GM19328 (cell line): ENCODE measurements at regions not wholly inside any gene's neighbourhood (a gene's known extent, or its start where the extent isn't known, plus 50 kb on each side); places are given as distances from the start of the nearest gene placed in this dataset.
"Not testable (repeated sequence)": the region's sequence is repeated elsewhere in the genome, so short reads cannot be mapped to it uniquely, and the experiment has no call there.

ENCODE experiments used
- ATAC-seq: cut with Tn5 transposase; IDR thresholded peaks from one replicate; pipeline ENCODE4 v1.9.1; 2021; ENCODE audit warnings: mild to moderate bottlenecking, moderate library complexity; ENCODE audit not compliant: unreplicated experiment

DNA sequence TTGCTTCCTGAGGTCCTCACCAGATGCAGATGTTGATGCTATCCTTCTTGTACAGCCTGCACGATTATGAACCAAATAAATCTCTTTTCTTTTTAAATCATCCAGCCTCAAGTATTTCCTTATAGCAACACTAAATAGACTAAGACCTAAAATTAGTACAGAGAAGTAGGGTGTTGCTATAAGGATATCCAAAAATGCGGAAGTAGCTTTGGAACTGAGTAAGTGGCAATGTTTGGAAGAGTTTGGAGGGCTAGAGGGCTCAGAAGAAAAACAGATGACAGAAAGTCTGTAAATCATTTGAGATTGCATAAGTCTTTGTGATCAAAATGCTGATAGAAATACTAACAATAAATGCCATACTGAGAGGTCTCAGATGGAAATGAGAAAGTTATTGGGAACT lies 894.9 kb downstream of the DIPK2A start:
- ATAC-seq = no peak

DNA sequence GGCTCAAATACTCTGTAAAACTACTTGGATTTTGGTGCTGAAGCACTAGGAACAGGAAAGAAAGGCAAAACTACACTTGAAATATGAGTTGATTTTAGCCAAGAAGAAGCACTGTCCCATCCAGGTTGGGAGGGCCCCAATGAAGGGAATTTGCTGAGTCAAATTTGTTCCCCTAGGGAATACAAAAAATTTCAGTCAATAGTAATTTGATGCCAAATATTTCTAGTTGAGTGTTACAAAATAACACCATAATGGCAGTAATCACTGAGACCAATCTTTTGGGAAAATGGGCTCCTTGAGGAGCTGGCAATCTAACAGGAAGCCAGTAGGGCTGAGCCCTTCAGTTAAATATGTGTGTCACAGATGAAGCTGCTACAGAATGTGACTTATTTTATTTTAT lies 896.9 kb downstream of the DIPK2A start:
- ATAC-seq = no peak

DNA sequence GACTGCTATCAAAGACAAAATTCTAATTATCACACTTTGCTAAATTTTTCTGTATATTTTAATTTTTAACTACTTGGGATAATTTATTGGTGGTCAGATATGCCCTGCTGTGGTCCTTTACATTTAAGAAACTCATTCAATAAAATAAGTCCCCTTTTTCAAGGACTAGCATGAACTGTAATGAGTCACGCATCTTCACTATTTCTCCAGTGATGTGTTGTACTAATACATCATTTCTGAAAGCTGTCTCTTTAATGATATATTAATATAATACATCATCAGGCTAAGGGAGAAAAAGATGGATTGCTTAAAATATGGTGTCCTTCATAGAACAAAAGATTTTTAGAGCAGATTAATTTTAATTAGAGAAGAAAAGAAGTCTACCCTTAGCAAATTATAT lies 901.4 kb downstream of the DIPK2A start:
- ATAC-seq = no peak

DNA sequence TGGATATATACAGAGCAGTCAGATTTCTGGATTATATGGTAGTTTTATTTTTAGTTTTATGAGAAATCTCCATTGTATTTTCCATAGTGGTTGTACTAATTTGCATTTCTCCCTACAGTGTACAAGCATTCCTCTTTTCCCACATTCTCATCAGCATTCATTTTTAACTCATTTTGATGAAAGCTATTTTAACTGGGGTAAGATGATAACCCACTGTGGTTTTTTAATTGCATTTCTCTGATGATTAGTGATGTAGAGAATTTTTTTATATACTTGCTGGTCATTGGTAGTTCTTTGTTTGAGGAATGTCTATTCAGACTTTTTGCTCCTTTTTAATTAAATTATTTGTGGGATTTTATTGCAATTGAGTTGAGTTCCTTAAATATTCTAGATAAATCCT lies 903.6 kb downstream of the DIPK2A start:
- no peak for ATAC-seq

DNA sequence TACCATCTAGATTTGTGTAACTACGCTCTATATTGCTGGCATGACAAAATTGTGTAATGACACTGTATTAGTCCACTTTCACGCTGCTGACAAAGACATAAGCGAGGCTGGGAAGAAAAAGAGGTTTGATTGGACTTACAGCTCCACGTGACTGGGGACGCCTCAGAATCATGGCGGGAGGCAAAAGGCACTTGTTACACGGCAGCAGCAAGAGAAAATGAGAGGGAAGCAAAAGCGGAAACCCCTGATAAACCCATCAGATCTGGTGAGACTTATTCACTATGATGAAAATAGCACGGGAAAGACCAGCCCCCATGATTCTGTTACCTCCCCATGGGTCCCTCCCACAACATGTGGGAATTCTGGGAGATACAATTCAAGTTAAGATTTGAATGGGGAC lies 905.7 kb downstream of the DIPK2A start:
- no peak for ATAC-seq

DNA sequence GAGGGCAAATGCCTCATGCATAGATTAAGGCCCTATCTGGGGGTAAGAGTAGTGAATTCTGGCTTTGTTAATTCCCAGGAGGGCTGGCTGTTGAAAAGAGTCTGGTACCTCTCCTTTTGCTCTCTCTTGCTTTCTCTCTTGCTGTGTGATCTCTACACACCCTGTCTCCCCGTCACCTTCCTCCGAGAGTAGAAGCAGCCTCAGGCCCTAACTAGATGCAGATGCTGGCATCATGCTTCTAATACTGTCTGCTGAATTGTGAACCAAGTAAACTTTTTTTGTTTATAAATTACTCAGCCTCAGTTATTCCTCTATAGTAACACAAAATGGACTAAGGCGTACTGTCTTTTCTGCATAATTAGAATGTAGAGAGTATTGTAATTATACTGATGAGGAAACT lies 908.1 kb downstream of the DIPK2A start:
- ATAC-seq = no peak

DNA sequence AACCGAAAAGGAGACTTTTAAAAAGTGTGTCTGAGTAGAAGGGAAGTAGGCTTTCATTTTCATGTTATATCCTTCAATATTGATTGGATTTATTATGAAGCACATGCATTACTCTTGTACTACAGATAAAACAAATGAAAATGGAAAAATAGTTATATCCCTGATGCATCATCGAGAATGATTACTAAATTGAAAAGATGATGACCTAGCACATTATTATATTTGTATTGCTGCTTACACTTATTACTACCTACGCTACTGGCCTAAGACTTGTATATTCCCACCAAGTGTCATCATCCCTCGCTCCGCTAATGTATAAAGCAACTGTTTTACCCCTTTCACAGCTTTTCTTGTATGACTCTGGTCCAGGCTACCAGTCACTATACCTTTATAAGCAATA lies 922.4 kb downstream of the DIPK2A start:
- ATAC-seq = no peak

DNA sequence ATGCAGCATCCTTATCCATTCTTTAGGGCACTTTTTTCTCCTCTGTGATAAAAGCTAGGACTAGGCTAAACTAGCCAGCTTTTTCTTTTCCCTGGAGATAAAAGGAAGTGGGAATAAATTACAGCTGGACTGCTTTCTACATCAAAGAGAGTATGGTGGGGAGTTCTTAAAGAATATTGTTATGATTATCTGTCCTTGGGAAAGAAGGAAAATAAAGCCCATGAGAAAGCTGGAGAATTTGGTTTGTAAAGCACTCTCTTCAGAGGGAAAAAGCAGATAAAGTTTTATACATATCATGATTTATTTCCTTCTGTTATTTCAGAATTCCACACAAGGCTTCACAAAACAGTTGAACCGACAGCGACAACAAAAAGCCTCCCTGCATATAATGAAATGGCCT lies 923.0 kb downstream of the DIPK2A start:
- ATAC-seq = no peak

DNA sequence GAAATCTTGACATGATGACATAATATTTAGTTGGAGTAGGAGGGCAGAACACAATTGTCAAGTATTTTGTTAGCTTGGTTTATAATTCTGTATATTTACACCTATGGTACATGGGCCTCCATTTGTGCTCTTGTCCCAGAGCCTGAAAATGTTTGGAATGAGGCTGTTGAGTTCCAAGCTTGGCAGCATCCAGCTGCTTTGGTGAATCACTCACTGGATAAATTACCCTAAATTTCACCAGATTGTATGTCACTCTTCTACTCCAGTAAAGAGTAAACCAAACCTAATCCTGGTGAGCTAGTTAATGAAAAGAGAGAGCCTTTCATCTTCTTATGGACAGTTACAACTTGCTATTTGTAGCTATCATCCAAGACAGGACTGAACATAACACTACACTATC lies 928.7 kb downstream of the DIPK2A start:
- no peak for ATAC-seq

DNA sequence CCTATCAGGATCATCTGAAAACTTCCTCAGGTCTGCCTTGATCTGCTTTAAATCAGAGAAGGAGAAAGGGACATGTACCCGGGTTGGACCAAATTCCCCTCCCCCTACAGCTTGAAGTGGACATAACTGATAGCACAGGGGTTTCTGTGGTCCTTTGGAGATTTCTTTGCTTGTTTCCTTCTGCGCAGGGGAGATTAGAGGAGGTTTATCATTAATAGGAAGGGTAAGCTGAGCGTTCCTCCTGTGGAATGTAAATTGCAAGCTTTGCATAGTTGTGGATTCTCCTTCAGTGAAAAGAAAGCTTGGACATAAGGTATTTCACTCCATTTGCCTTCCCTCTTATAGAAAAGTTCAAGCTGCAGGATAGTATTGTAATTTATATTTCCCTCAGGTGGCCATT lies 936.0 kb downstream of the DIPK2A start:
- ATAC-seq = not testable (repeated sequence)

DNA sequence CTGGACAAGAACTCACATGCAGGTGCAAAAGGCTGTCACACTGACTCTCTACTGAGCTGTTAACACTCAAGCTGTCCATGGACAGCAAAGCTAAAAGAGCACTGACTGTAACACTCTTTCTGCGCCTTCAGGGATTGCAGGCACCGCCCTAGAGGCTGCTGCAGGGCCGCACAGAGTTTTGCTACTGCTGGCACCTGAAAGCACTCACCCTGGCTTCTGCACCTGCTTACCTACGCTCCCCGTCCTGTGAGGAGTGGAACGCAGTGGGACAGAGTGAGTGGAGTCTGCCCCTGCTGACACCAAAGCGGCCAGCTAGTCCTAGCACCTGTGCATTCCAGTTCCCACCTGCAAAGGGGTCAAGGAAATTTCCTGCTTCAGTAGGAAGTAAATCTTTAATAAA lies 941.3 kb downstream of the DIPK2A start:
- ATAC-seq = no peak

DNA sequence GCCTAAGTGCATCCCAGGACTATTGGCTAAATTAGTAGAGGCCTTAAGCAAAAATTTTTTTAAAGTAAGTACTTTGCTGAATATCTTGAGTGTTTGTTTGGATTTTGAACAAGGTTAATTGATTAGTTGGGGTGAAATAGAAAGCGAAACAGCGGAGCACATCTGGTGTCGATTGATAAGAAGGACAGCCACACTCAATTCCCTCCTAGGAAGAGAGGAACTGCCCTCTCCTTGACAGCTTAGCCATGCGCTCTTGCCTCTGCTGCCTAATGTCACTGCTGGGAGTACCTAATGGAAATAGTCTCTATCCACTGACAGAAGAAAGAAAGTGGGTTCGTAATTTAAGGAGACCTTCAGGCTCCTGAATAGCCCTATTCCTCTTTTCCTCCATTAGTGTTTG lies 943.6 kb downstream of the DIPK2A start:
- no peak for ATAC-seq

DNA sequence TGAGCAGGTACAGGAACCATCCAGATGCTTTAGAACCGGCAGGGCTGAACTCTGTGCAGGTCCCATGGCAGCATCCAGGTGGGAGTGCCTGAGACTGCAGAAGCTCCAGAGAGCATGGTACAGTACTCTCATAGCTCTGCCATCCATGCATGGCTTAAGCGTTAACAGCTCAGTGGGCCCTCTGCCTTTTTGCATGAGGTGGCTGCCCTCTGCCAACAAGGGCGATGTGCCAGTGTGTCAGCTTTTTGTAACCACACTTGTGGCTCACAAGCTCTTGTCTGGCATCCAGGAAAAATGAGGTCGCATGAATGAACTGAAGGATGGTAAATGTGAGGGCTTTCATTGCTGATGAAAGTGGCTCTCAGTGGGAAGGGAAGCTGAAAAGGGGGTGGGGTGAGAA lies 950.1 kb downstream of the DIPK2A start:
- ATAC-seq = no peak

DNA sequence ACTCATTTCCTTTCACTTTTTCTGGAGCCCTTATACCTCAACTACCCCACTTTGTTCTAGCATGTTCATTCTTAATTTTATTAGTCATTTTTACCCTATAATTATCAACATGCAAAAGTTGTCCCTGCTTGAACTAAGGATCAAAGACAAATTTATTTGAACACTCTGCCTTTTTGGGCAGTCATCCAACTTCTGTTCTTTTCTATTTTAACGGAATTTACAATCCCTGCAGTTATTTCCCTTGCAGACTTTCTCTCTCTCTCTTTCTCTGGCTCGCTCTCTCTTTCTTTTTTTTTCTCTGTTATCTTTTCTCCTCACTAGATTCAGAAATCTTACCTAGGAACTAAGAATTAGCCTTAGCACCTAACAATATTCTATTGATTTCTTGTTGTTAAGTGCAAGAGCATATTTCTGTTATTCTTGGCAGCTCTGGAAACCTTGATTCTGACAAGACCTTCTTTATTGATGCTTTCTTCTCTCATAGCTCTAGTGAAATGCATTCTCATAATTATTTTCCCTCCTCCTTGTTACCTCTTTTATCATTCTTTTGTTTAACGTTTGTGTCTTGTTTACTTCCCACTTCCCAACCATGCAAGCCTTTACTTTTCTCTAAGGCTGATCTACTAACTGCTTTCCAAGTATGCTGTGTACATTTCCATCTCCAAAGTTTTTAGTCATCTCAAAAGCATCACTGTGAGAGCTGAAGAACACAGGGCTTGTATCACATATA lies 951.6 kb downstream of the DIPK2A start:
- ATAC-seq = no peak

DNA sequence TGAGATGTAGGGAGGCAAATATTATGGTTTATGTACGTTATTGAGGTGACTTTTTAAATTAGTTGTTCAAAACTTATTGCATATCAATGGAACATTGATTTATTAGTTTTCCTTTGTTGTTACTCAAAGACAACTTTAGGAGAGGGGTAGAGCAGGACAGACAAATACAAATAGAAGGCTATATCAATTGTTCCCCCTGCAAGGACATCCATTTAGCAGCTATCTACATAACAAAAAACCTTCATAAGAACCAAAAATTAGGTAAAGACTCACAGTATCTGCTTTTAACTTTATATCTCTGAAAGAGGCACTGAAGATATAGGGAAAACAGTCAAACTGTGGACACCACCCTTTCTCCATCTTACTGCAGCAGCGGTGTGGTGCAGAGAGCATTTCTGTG lies 958.8 kb downstream of the DIPK2A start:
- ATAC-seq = no peak

DNA sequence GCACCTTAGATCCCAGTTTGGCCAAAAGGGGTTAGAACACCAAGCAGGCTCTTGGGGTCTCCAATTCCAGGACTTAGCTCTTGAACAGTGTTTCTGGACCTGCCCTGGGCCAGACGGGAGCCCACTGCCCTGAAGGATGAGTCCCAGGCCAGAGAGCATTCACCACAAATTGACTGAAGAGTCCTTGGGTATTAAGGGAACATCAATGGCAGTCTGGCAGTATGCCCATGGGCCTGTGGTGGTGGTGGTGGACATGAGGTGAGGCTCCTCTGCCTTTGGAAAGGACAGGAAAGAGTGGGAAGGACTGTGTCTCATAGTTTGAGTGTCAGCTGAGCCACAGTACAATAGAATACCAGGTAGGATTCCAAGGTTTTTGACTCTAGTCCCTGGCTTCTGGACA lies 960.0 kb downstream of the DIPK2A start:
- no peak for ATAC-seq

DNA sequence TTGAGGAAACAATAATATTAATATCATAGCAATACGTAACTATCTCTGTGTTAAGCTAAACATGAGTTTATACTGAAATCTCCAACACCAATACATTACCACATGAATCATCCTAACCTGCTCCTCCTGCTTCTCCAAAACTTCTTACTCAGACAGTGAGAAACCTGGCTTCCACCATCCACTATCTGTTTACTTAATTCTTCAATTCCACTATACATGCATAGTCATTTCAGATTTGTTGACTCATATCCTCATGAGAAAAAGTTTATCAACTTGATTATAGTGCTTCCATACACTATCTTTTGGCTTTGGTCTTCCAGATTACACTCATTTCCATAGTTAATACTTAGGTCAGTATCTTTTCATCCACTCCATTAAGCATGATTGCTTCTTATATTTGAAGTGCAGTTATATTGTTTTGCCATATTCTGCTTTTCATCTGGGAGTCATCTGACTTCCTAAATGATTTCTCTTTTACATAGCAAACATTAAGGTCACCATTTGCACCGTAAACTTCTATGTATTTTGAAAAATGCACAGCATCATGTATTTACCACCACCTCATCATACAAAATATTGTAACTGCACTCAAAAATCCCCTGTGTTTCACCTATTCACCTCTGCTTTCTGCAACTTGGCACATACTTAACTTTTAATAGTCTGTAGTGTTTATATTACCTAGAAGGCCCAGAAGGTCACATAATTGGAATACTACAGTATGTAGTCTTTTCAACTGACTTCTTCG lies 970.6 kb downstream of the DIPK2A start:
- no peak for ATAC-seq

DNA sequence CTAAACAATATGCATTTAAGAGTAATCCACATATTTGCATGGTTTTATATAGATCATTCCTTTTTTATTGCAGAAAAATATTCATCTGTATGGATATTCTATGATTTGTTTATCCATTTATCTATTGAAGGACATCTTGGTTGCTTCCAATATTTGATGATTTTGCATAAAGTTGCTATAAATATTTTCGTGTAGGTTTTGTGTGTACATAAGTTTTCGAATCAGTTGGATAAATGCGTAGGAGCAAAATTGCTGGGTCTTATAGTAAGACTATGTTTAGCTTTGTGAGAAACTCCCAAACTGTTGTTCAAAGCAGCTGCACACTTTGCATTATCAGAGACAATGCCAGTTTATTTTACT lies 971.2 kb downstream of the DIPK2A start:
- no peak for ATAC-seq

DNA sequence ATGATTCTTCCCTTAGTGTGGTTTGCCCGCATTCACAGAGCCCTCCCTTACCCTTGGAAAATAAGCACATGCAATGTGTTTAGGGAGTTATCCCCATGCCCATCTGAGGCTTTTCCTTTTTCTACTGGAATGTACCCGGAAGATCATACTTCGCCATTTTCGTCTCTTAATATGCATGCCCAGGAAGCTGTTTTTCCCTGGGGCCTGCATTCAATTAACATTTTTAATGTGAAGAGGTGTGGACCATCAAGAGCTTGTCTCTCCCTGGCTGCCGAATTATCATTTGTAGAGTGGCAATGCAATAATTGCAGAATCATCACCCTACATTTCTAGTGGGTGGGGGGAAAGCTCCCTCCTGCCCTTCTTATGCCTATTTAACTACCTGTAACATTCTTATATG lies 976.3 kb downstream of the DIPK2A start:
- no peak for ATAC-seq

DNA sequence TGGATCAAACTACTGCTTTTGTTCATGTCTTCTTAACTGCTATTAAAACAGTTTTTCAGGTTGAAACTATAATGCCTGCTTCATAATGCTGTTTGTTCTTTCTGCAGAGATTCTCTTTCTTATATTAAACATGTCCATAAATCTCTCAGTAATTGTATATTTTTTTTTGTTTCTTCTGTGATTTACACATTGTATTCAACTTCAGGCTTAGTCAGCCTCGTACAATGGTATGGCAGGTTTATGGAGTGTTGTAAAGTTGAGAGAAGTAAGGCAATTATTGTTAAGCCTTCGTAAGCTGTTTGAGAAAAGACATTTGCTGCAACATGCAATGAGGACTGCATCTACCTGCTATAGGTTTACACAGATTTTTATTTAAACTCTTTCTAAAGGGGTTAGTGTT lies 977.1 kb downstream of the DIPK2A start:
- no peak for ATAC-seq

DNA sequence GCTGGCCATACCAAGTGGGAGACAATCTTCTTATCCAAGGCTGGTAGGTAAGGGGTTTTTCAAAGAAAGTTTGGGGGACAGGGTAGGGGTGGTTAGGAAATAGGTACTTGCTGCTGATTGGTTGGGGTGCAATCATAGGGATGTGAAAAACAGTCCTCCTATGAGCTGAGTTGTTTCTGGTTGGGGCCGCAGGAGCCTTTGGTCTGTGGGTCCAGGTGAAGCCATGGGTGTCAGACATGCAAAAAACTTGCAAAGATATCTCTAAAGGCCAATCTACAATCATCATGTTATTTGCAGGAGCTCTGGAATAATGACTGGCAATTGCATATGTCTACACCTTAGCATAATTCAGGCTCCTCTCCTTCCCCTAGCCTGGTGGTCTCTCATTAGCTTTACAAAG lies 982.3 kb downstream of the DIPK2A start:
- no peak for ATAC-seq

DNA sequence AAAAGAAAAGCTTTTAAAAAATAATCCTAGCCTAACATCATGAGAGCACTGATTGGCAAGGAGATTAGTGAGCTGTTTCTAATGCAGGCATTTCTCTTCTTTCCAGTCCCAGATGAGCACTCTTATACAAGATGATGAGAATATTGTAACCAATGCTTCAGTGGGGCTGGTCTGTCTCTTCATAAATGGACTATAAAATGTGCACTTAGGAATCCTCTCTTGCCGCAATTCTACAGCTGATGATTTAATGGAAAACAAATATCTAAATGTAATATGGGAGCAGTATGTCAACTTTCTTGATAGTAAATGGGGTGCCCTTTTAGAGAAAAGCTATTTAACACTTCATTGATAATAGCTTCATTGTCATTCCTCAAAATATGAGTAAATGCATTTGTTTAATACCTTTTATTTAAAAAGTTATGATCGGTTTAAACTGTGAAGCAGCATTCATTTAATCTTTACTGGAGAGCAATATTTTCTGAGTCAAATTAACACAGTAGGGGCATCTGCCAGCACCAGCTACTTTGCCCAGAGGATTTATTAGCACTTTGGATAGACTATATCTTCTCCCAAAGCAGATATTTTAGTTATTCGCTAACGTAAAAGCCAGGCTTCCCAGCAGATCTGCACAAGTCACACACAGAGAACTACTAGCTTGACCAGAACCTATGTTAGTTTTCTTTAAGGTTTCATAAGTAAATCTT lies 985.9 kb downstream of the DIPK2A start:
- ATAC-seq = no peak
